Endometrial microvascular endothelial cells (primary cell): ENCODE measurements at regions not wholly inside any gene's neighbourhood (a gene's known extent, or its start where the extent isn't known, plus 50 kb on each side); places are given as distances from the start of the nearest gene placed in this dataset.
"Not testable (repeated sequence)": the region's sequence is repeated elsewhere in the genome, so short reads cannot be mapped to it uniquely, and the experiment has no call there.

Source experiments
- in situ Hi-C: cut with HindIII; loops from 2 replicates; pipeline ENCODE4 v1.10.0; 2017; ENCODE audit warnings: low sequenced_read_pairs, low pct_unique_long_range_greater_than_20kb; ENCODE audit errors: inconsistent ontology term

DNA sequence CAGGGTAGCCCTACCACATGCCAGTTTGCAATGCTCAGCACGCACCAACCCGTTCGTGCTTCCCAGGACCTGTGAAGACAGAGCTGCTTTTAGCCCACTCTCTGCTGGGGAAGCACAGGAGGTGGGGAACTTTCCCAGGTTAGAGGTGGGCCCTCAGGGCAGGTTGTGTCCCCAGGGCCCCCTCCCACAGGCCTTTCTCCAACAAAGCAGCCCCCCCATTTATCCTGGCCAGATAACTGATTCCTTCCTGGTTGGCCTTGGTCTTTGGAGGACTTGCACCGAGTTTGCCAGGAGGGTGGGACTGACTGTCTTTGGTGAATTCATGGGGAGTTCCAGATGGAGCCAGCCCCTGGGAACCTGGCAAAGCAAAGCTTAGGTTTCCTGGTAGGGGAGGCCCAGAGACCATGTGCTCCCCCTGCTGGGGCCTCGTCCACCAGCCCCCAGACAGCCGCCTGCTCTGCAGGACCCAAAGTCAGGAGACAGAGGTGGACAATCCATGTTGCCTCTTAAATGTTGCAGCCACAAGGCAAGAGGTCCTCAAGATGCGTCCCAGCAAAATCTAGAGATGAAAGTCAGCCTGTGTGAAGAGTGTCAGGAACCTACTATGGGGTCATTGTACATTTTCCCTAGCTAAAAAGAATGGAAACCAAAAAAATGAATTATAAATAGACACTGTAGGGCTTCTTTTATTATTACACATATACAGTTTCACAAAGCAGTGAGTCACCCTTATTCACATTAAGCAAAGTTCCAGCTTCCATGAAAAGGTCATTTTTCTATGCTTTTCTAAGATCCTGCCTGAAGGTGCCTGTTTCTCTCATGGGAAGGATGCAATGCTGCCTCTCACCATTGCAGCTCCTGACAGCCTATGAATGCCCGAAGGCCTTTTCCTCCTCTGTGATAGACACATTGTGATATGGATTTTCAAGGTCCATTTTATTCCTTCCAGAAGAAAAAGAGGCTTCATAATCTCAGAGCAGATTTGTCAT, 497.8 kb downstream of the PREX1 start:
- in situ Hi-C loops: no loop called here

- in situ Hi-C loops: no loop called here
Observed at GRCh38 chr20:48329031-48329615, 498.7 kb downstream of the PREX1 start.

DNA sequence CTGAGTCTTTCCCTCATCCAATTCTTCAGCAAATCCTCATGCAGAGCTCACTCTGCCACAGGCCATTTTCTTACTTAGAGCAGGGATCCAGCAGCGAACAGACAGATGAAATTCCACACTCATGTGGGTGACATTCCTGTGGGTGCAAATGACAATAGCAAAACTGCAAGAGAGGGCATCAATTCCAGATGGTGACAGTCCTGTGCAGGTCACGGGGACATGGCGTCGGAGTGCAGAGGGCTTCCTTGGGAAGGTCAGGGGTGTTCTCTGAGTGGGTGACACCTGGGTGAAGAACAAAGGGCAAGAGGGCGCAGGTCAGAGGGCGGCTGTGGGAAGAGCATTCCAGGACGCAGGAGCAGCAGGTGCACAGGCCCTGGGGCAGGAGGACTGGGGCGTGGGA, 500.0 kb downstream of the PREX1 start:
- in situ Hi-C loops: not testable (repeated sequence)

DNA sequence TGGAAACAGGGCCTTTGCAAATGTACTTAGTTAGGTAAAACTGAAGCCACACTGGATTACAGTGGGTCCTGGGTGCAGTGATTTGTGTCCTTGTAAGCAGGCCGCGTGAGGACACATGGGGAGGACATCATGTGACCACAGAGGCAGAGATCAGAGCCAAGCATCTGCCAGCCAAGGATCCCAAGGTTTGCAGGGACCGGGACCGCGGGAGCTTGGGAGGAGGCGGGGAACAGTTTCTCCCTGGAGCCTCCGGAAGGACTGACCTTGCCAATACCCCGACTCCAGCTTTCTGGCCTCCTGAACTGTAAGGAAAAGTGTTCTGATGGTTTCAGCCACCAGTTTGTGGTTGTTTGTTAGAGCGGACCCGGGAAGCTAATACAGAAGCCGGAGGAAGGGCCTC, 500.9 kb downstream of the PREX1 start:
- in situ Hi-C loops: no loop called here

GRCh38 chr20:48326434-48326691, 501.4 kb downstream of the PREX1 start:
- in situ Hi-C loops: no loop called here

GRCh38 chr20:48325656-48326433, 502.0 kb downstream of the PREX1 start:
- in situ Hi-C loops: no loop called here

GRCh38 chr20:48324744-48325143, 503.1 kb downstream of the PREX1 start:
- in situ Hi-C loops: no loop called here

GRCh38 chr20:48321271-48321670, 506.5 kb downstream of the PREX1 start:
- in situ Hi-C loops: no loop called here

- in situ Hi-C loops: no loop called here
Observed at GRCh38 chr20:48319943-48320584, 507.7 kb downstream of the PREX1 start.

- in situ Hi-C loops: no loop called here
Observed at GRCh38 chr20:48317578-48317977, 510.2 kb downstream of the PREX1 start.

- in situ Hi-C loops: no loop called here
Observed at GRCh38 chr20:48314925-48315592, 512.7 kb downstream of the PREX1 start.

DNA sequence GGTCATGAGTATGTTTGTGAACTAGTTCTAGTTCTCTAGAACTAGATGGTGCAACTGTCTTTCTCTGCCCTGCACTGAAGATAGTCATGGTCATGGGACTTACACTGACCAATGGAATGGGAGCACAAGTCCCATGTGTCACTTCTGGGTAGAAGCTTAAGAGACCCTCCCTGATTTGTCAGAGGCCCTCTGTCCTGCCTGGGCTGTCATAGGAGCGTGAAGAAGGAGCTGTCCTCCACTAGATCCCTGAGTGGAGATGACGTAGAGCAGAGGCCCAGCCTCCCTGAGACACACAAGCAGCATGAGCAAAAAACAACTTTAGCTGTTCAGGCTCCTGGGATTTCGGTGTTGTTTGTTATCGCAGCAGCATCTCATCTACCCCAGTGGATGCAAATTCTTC, 514.5 kb downstream of the PREX1 start:
- in situ Hi-C loops: no loop called here

- in situ Hi-C loops: no loop called here
Observed at GRCh38 chr20:48311956-48312355, 515.8 kb downstream of the PREX1 start.

- in situ Hi-C loops: no loop called here
Observed at GRCh38 chr20:48310305-48310704, 517.5 kb downstream of the PREX1 start.

DNA sequence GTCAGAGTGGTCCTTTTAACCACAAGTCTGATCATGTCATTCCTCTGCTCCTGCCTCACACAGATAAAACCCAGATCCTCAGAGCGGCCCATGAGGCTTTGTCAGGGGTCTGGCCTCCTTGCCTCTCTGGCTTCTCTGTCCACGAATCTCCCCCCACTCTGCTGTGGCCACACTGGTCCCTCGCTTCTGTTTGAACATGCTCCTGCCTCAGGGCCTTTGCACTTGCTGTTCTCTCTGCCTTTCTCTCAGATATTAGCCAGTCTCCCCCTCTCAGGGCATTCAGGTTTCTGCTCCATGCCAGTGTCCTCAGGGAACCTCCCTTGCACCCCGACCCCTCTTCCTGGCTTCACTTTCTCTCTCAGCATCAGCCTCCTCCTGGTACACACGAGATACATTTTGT, 518.5 kb downstream of the PREX1 start:
- in situ Hi-C loops: no loop called here

GRCh38 chr20:48308882-48309281, 518.9 kb downstream of the PREX1 start:
- in situ Hi-C loops: no loop called here

GRCh38 chr20:48308232-48308781, 519.5 kb downstream of the PREX1 start:
- in situ Hi-C loops: no loop called here

DNA sequence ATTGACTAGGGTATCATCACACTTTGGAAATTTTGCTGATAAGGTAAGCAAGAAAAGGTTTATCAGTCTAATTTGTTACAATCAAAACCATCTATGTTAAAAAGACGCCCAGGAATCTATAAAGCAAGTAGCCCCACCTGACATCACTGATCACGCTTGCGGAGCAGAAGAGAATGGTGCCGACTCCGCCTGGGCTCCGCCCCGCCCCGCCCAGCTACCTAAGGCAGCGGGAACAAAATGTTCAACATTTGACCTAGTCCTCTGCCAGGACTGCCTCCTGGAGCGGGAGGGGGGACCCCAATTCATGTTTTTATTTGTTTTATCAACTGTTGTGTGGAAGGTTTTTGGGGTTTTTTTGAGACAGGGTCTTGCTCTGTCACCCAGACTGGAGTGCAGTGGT, 520.5 kb downstream of the PREX1 start:
- in situ Hi-C loops: no loop called here
